ENCODE measurements at regions not wholly inside any gene's neighbourhood (a gene's known extent, or its start where the extent isn't known, plus 50 kb on each side); places are given as distances from the start of the nearest gene placed in this dataset.

DNA sequence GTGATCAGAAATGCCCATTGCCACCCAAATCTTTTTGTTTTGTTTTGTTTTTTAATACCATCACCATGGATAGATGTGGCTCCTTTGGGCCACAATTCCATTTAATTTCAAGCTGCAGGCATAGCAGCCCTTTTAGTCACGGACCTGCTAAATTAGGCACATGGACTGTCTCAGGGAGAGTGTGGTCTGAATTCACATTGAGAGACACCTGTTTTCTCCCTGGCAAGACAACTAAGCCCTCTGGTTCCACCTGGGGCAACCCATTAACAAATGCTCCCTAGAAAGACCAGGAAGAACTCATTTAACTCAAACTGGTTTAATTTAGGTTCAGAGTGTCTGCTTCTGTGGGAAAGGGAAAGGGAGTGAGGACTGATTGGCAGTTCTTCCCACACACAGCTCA, 88.2 kb upstream of the ANKRD1 start:
- TF ChIP-seq, protein P1, sequence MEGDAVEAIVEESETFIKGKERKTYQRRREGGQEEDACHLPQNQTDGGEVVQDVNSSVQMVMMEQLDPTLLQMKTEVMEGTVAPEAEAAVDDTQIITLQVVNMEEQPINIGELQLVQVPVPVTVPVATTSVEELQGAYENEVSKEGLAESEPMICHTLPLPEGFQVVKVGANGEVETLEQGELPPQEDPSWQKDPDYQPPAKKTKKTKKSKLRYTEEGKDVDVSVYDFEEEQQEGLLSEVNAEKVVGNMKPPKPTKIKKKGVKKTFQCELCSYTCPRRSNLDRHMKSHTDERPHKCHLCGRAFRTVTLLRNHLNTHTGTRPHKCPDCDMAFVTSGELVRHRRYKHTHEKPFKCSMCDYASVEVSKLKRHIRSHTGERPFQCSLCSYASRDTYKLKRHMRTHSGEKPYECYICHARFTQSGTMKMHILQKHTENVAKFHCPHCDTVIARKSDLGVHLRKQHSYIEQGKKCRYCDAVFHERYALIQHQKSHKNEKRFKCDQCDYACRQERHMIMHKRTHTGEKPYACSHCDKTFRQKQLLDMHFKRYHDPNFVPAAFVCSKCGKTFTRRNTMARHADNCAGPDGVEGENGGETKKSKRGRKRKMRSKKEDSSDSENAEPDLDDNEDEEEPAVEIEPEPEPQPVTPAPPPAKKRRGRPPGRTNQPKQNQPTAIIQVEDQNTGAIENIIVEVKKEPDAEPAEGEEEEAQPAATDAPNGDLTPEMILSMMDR (IDR thresholded peaks at IDR 0.05): no peak
- TF ChIP-seq POLR2AphosphoS5 (IDR thresholded peaks at IDR 0.05; ENCODE audit: insufficient read depth in 1 of 2, low read depth in 1 of 2): no peak

Measured in vagina (tissue), 2 donors.